ENCODE measurements at regions not wholly inside any gene's neighbourhood (a gene's known extent, or its start where the extent isn't known, plus 50 kb on each side); places are given as distances from the start of the nearest gene placed in this dataset.

- Histone ChIP-seq H3K4me1 (peaks cover 82% of the 10 kb centered on the region), H3K79me2 (peaks cover 19% of the 10 kb centered on the region), H3K4me2 (ENCODE audit: low read length) (peak overlapping the region; percentile 68), H3K27ac (peak overlapping the region; percentile 100), H3K9ac (no peak overlapping the region), H3K4me3 (ENCODE audit: low read depth, low read length) (no peak overlapping the region), H3K9me3 (ENCODE audit: control insufficient read depth, low read length) (no peaks in the 10 kb centered on the region), H2AFZ (no peak overlapping the region), H3K27me3 (ENCODE audit: control insufficient read depth, insufficient read depth, low read length) (no peaks in the 10 kb centered on the region), H3K36me3 (ENCODE audit: control insufficient read depth, insufficient read depth, low read length) (no peaks in the 10 kb centered on the region)
- no peak for TF ChIP-seq CTCF (IDR thresholded peaks at IDR 0.05)
These were observed 140.6 kb upstream of the ID2 start for GRCh38 chr2:8541223-8541622.

DNA sequence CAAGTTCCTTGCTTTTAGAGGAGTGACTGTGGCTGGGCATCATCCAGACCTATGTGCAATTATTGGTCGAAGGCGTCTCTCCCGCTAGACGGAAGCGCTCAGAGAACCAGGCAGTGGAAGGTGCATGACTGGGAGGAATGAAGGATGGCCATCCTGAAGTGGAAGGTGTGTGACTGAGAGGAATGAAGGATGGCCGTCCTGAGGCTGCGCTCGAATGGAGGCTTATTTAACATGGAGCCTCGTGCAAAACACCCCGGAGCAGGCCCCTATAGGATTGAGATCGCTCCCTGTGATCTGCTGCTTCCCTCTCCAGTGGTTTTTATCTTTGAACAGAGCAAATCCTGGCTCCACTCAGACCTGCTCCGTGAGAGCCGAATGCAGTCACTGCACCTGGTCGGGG is 140.2 kb upstream of the ID2 start:
- Histone ChIP-seq H3K79me2 (peaks cover 19% of the 10 kb centered on the region), H3K27ac (peak overlapping the region; percentile 100), H3K4me3 (ENCODE audit: low read depth, low read length) (no peak overlapping the region), H3K4me2 (ENCODE audit: low read length) (peak overlapping the region; percentile 21), H3K36me3 (ENCODE audit: control insufficient read depth, insufficient read depth, low read length) (no peaks in the 10 kb centered on the region), H3K4me1 (peaks cover 79% of the 10 kb centered on the region), H3K9me3 (ENCODE audit: control insufficient read depth, low read length) (no peaks in the 10 kb centered on the region), H3K9ac (no peak overlapping the region), H2AFZ (no peak overlapping the region), H3K27me3 (ENCODE audit: control insufficient read depth, insufficient read depth, low read length) (no peaks in the 10 kb centered on the region)
- TF ChIP-seq CTCF (IDR thresholded peaks at IDR 0.05) = no peak

DNA sequence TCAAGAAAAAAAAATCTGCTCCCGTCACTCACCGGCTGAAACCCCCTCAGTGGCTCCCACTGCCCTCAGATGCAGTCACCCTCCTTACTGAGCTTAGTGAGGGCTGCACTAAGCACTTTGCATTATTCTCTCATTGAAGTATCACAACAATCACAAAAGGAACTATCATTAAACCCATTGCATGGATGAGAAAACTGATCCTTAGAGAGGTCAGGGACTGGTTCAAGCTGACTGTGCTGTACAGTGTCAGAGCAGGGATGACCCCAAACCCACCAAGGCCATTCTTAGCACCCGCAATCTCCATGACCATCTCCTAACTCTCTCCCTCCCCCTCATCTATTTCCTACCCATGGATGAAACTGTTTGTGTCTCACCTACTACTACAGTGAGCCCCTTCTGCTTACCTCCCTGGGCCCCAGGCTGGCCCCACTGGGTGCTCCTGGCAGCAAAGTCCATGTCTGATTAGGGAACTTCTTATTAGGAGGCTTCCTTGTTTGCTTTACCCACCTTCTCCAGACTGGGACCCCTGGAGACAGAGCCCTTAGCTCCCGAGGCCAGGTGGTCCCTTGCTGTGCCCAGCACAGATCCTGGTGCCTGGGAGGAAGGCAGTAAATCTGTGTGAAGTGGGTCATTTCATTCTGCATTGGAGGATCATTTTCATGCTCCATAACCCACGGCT is 139.3 kb upstream of the ID2 start:
- peaks cover 21% of the 10 kb centered on the region for H3K79me2 ChIP-seq
- H3K27me3 ChIP-seq (ENCODE audit: control insufficient read depth, insufficient read depth, low read length) = no peaks in the 10 kb centered on the region
- peak overlapping the region; percentile 38 for H3K9ac ChIP-seq
- H3K9me3 ChIP-seq (ENCODE audit: control insufficient read depth, low read length) = no peaks in the 10 kb centered on the region
- H2AFZ ChIP-seq = peak overlapping the region; percentile 63
- no peaks in the 10 kb centered on the region for H3K36me3 ChIP-seq (ENCODE audit: control insufficient read depth, insufficient read depth, low read length)
- H3K4me2 ChIP-seq (ENCODE audit: low read length) = no peak overlapping the region
- H3K4me1 ChIP-seq = peaks cover 72% of the 10 kb centered on the region
- peak overlapping the region; percentile 100 for H3K27ac ChIP-seq
- H3K4me3 ChIP-seq (ENCODE audit: low read depth, low read length) = no peak overlapping the region
- no peak for TF ChIP-seq CTCF (IDR thresholded peaks at IDR 0.05)

DNA sequence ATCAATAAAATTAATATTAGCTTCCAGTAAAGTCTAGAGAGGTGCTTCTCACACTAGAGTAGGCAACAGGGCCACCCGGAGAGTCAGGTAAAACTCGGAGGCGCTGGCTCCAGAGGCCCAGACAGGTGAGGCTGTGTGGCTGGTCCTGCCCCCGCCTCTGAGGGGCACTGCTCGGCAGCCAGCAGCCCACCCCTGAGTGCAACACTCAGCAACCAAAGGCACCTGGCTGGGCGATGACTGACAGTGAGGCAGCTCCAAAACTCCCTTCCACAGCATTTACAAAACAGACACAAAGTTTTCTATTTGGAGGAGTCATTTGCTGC is 138.8 kb upstream of the ID2 start:
- Histone ChIP-seq H3K4me1 (peaks cover 68% of the 10 kb centered on the region), H3K27ac (peak overlapping the region; percentile 100), H3K9ac (peak overlapping the region; percentile 38), H3K9me3 (ENCODE audit: control insufficient read depth, low read length) (no peaks in the 10 kb centered on the region), H3K4me2 (ENCODE audit: low read length) (no peak overlapping the region), H3K27me3 (ENCODE audit: control insufficient read depth, insufficient read depth, low read length) (no peaks in the 10 kb centered on the region), H3K79me2 (peaks cover 25% of the 10 kb centered on the region), H3K36me3 (ENCODE audit: control insufficient read depth, insufficient read depth, low read length) (no peaks in the 10 kb centered on the region), H3K4me3 (ENCODE audit: low read depth, low read length) (no peak overlapping the region), H2AFZ (peak overlapping the region; percentile 63)
- no peak for TF ChIP-seq CTCF (IDR thresholded peaks at IDR 0.05)

Measured in parathyroid adenoma (tissue), 2 donors.